ENCODE measurements at regions not wholly inside any gene's neighbourhood (a gene's known extent, or its start where the extent isn't known, plus 50 kb on each side); places are given as distances from the start of the nearest gene placed in this dataset.

DNA sequence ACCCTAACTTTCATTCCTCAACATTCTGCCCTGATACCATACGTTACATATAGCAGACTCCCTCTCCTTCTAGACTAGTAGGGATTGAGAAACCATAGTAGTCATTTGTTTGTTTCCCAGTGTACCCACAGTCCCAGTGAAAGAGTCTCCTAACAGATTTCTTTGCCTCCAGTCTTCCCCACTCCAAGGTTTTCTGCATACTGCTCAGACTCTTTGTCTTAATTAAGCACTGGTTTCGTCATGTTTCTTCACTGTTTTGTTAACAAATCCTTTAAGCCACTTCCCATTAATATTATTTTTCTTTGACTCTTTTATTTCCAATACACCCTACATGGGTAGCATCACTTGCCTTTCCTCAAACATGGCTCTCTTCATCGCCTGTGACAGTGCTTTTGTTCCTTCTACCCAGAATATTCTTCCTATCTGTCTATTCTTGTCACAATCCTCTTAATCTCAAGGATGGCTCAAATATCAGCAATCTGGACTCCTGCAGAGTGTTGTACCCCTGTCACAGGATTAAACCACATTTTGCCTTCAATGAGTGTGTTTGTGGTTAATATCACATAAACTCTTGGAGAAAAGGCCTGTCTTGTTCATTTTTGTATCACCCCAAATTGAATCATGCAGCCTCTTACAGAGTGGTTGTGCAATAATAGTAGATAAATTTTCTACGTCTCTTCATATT is 92.7 kb upstream of the KLF12 start:
- TF ChIP-seq ATF6 (CRISPR knock-in tag; IDR thresholded peaks at IDR 0.05) (no peak), BRCA1 (IDR thresholded peaks at IDR 0.05) (no peak), BRCA1 (CRISPR knock-in tag; IDR thresholded peaks at IDR 0.05) (no peak)

Data from K562 (cell line).